ENCODE measurements at regions not wholly inside any gene's neighbourhood (a gene's known extent, or its start where the extent isn't known, plus 50 kb on each side); places are given as distances from the start of the nearest gene placed in this dataset.

DNA sequence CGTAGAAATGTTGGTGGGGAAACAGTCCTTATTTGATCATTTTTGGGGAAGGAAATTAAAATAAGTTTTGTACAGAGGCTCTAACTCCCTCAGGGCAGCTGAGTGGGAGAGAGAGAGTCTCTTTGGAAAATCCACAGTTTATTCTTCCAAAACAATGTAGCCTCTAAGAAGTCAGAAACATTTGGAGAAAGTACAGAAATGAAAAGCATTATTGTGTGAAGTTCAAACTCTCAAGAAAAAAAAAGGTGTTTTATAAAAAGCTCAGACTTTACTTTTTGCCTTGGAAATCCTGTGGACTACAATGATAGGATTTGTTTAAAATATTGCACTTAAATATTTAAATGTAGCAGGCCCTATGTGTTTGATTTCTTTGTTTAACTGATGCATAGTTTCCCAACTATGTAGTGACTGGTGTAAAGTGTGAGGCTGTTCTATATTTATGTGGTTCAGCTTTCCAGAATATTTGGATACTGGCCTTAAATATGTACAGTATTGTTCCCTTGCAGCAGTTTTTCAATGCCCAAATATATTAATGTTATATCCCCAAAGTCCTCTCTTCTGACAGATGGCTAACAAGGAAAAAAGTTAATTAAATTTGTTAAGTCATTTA lies 82.0 kb upstream of the OTOGL start:
- TF ChIP-seq, protein P1, sequence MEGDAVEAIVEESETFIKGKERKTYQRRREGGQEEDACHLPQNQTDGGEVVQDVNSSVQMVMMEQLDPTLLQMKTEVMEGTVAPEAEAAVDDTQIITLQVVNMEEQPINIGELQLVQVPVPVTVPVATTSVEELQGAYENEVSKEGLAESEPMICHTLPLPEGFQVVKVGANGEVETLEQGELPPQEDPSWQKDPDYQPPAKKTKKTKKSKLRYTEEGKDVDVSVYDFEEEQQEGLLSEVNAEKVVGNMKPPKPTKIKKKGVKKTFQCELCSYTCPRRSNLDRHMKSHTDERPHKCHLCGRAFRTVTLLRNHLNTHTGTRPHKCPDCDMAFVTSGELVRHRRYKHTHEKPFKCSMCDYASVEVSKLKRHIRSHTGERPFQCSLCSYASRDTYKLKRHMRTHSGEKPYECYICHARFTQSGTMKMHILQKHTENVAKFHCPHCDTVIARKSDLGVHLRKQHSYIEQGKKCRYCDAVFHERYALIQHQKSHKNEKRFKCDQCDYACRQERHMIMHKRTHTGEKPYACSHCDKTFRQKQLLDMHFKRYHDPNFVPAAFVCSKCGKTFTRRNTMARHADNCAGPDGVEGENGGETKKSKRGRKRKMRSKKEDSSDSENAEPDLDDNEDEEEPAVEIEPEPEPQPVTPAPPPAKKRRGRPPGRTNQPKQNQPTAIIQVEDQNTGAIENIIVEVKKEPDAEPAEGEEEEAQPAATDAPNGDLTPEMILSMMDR (conservative IDR thresholded peaks at IDR 0.05 in 1 of 2, IDR thresholded peaks at IDR 0.05 in 1 of 2; ENCODE audit: extremely low read depth in 1 of 2, insufficient read depth in 1 of 2, low read depth in 1 of 2, low read length in 2 of 2) = no peak
- TF ChIP-seq EZH2 (IDR thresholded peaks at IDR 0.05; ENCODE audit: borderline replicate concordance, low read length) = no peak
